PC-9 (cell line): ENCODE measurements at regions not wholly inside any gene's neighbourhood (a gene's known extent, or its start where the extent isn't known, plus 50 kb on each side); places are given as distances from the start of the nearest gene placed in this dataset.
A peak's percentile ranks its signal among the peaks of the same experiment; 100 is the strongest.

Experiments
- BruUV-seq: library from RNA; stranded (reverse); fragments of 400-500 nt; replicated peaks from 2 replicates; lab custom pipeline; 2021; lab: Mats Ljungman, UMichigan
- CTCF ChIA-PET: fragments of 300-600 bp; sonication (Branson Sonifier 250); formaldehyde crosslinking; loops from one replicate; lab custom pipeline; 2022; ENCODE audit warnings: antibody characterized with exemption; lab: Charles Lee
- POLR2A ChIA-PET: fragments of 300-600 bp; sonication (Branson Sonifier 250); formaldehyde crosslinking; loops from one replicate; lab custom pipeline; 2022; ENCODE audit warnings: antibody characterized with exemption; ENCODE audit not compliant: unreplicated experiment; lab: Charles Lee
- DNase-seq, 2 experiments: peaks; one replicate each; pipeline versions ENCODE4 v3.0.0 to v3.0.0-alpha.2; 2015 to 2022; ENCODE audit warnings: mixed read lengths in 1 of 2
- H2AFZ ChIP-seq: fragments of 200-600 bp; sonication (generic); 2 replicates; pipeline ENCODE4 v1.8.1; 2017; ENCODE audit warnings: antibody characterized with exemption
- H3F3A ChIP-seq: fragments of 200-600 bp; sonication (generic); 2 replicates; pipeline ENCODE4 v1.8.1; 2017; ENCODE audit warnings: antibody characterized with exemption, mild to moderate bottlenecking, low read depth; ENCODE audit not compliant: insufficient read depth
- H3K27ac ChIP-seq: fragments of 200-600 bp; sonication (generic); 2 replicates; pipeline ENCODE4 v1.6.1; 2016; ENCODE audit warnings: mixed run types
- H3K27me3 ChIP-seq: fragments of 200-600 bp; sonication (generic); 2 replicates; pipeline ENCODE4 v1.6.1; 2016; ENCODE audit warnings: low read depth, mixed run types; ENCODE audit not compliant: insufficient read depth
- H3K36me3 ChIP-seq: fragments of 200-600 bp; sonication (generic); 2 replicates; pipeline ENCODE4 v1.6.1; 2016; ENCODE audit warnings: low read depth, mixed run types
- H3K4me1 ChIP-seq: fragments of 200-600 bp; sonication (generic); replicated peaks from 2 replicates; pipeline ENCODE4 v1.6.1; 2016; ENCODE audit warnings: mixed run types; ENCODE audit not compliant: insufficient read depth
- H3K4me2 ChIP-seq: fragments of 200-600 bp; sonication (generic); 2 replicates; pipeline ENCODE4 v1.6.1; 2017; ENCODE audit warnings: mixed run types
- H3K4me3 ChIP-seq: fragments of 200-600 bp; sonication (generic); 2 replicates; pipeline ENCODE4 v1.6.1; 2016; ENCODE audit warnings: mixed run types
- H3K79me2 ChIP-seq: fragments of 200-600 bp; sonication (generic); 2 replicates; pipeline ENCODE4 v1.6.1; 2017; ENCODE audit warnings: low read depth, mixed run types
- H3K9me2 ChIP-seq: fragments of 200-600 bp; sonication (generic); 2 replicates; pipeline ENCODE4 v1.8.1; 2017; ENCODE audit warnings: mild to moderate bottlenecking; ENCODE audit not compliant: insufficient read depth
- H3K9me3 ChIP-seq: fragments of 200-600 bp; sonication (generic); 2 replicates; pipeline ENCODE4 v1.8.1; 2016; ENCODE audit warnings: low read depth; ENCODE audit not compliant: insufficient read depth
- H4K20me1 ChIP-seq: fragments of 200-600 bp; sonication (generic); 2 replicates; pipeline ENCODE4 v1.8.1; 2017; ENCODE audit not compliant: insufficient read depth
- CTCF ChIP-seq: fragments of 200-600 bp; sonication (generic); conservative IDR thresholded peaks from 2 replicates; pipeline ENCODE4 v1.6.1; 2017; ENCODE audit warnings: mixed run types, antibody characterized with exemption, mild to moderate bottlenecking, moderate library complexity
- EZH2 ChIP-seq: fragments of 200-600 bp; sonication (generic); IDR thresholded peaks from 2 replicates; pipeline ENCODE4 v1.8.0; 2017; ENCODE audit warnings: antibody characterized with exemption, low read depth
- intact Hi-C: fragments of 100-400 bp; cut with micrococcal nuclease; formaldehyde crosslinking; loops from one replicate; pipeline ENCODE4 v1.10.0; 2022; ENCODE audit not compliant: unreplicated experiment

- H3K4me1 ChIP-seq: peaks cover 35% of the 10 kb centered on the region
- ChIA-PET POLR2A (no interaction called here), CTCF (interaction anchor here (0.6 kb wide), 1 partner anchor 280 kb away, joined by 3 read pairs; no protein-coding TSS in a partner anchor)
- no peak for DNase-seq
- no peak for TF ChIP-seq CTCF
- no peak for TF ChIP-seq EZH2
- H3K79me2 ChIP-seq: no peaks in the 10 kb centered on the region
- H3K27me3 ChIP-seq: no peaks in the 10 kb centered on the region
- peak overlapping the region; percentile 89 for H3K27ac ChIP-seq
- H3K4me3 ChIP-seq: no peak overlapping the region
- no TSS peak for BruUV-seq
- H4K20me1 ChIP-seq: no peaks in the 10 kb centered on the region
- H3K36me3 ChIP-seq: no peaks in the 10 kb centered on the region
- no peak overlapping the region for H3K4me2 ChIP-seq
- intact Hi-C loops: loop anchor here (10.0 kb wide), 1 partner anchor 578 kb away; no protein-coding TSS in a partner anchor
- peaks cover 24% of the 10 kb centered on the region for H3F3A ChIP-seq
- no peak overlapping the region for H2AFZ ChIP-seq
- H3K9me3 ChIP-seq: peaks cover 15% of the 10 kb centered on the region
- no peaks in the 10 kb centered on the region for H3K9me2 ChIP-seq
Observed at GRCh38 chr13:73422973-73423372, 364.2 kb downstream of the KLF5 start.

- H3K9me3 ChIP-seq: peaks cover 16% of the 10 kb centered on the region
- no peaks in the 10 kb centered on the region for H3K36me3 ChIP-seq
- H2AFZ ChIP-seq: no peak overlapping the region; the same call in 1 of the 2 replicates
- H3K79me2 ChIP-seq: no peaks in the 10 kb centered on the region
- H3K27ac ChIP-seq: peak overlapping the region; percentile 89
- peaks cover 25% of the 10 kb centered on the region for H3K4me1 ChIP-seq
- ChIA-PET CTCF (no interaction called here), POLR2A (interaction anchor here (0.6 to 0.7 kb wide), 4 partner anchors 288 to 363 kb away, joined by 3 to 7 read pairs (median 4); no protein-coding TSS in a partner anchor)
- no peaks in the 10 kb centered on the region for H3K27me3 ChIP-seq
- H3F3A ChIP-seq: peaks cover 28% of the 10 kb centered on the region
- TF ChIP-seq CTCF (no peak), EZH2 (no peak)
- no TSS peak for BruUV-seq
- DNase-seq: peak; percentile 43 to 87
- no peaks in the 10 kb centered on the region for H4K20me1 ChIP-seq
- intact Hi-C loops: loop anchor here (1.0 to 10.0 kb wide), 2 partner anchors 287 to 577 kb away; no protein-coding TSS in a partner anchor
- no peak overlapping the region for H3K4me3 ChIP-seq
- peak overlapping the region; percentile 20 for H3K4me2 ChIP-seq
- H3K9me2 ChIP-seq: no peaks in the 10 kb centered on the region
Observed at GRCh38 chr13:73421310-73421912, 362.6 kb downstream of the KLF5 start.

GRCh38 chr13:73419186-73419585 lies 360.4 kb downstream of the KLF5 start:
- Histone ChIP-seq H3K27ac (no peak overlapping the region), H3K36me3 (no peaks in the 10 kb centered on the region), H2AFZ (no peak overlapping the region), H3K4me1 (peaks cover 25% of the 10 kb centered on the region), H3K9me3 (peaks cover 10% of the 10 kb centered on the region; the same call in 1 of the 2 replicates), H3K4me2 (no peak overlapping the region), H3F3A (peaks cover 28% of the 10 kb centered on the region), H3K9me2 (no peaks in the 10 kb centered on the region), H3K4me3 (no peak overlapping the region), H4K20me1 (no peaks in the 10 kb centered on the region), H3K27me3 (no peaks in the 10 kb centered on the region), H3K79me2 (no peaks in the 10 kb centered on the region)
- CTCF ChIA-PET: no interaction called here
- POLR2A ChIA-PET: no interaction called here
- no peak for TF ChIP-seq EZH2
- BruUV-seq: no TSS peak
- intact Hi-C loops: no loop called here
- no peak for DNase-seq
